LNCAP (cell line): ENCODE measurements at regions not wholly inside any gene's neighbourhood (a gene's known extent, or its start where the extent isn't known, plus 50 kb on each side); places are given as distances from the start of the nearest gene placed in this dataset.

Experiments
- TF ChIP-seq, protein P1 (sequence below): fragments of 450-650 bp; IDR thresholded peaks from 2 replicates; pipeline ENCODE4 v1.5.1; 2017; ENCODE audit warnings: mild to moderate bottlenecking

DNA sequence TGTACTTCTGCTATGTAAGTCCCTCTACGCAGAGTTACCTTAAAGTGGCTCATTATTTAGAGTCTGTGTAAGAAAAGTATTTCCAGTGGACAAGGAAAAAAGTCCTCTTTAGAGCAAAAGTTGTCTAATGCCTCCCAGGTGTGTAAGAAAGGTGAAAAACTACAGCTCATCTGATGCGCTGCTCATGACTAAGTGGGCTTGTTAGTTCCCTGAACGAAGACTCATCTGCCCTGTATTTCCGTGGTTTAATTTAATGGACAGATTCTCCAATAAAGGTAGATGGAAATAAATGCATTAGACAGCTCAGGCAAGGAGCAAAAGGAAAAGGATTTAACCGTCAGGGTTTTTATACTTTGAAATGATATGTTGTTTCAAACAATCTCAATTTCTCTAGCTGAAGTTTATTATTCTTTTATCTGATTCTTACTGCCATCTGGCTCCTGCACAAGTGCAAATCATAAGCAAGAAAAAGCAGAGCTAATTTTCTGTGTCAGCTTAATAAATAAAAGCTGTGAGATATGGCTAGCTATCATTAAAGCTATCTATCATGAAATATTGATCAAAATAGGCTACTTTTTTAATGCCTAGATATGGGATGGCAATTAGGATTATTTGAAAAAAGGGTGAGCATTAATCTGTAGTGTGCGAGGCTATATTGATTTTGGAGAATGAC is 73.7 kb upstream of the PCDH9 start:
- TF ChIP-seq, protein P1, sequence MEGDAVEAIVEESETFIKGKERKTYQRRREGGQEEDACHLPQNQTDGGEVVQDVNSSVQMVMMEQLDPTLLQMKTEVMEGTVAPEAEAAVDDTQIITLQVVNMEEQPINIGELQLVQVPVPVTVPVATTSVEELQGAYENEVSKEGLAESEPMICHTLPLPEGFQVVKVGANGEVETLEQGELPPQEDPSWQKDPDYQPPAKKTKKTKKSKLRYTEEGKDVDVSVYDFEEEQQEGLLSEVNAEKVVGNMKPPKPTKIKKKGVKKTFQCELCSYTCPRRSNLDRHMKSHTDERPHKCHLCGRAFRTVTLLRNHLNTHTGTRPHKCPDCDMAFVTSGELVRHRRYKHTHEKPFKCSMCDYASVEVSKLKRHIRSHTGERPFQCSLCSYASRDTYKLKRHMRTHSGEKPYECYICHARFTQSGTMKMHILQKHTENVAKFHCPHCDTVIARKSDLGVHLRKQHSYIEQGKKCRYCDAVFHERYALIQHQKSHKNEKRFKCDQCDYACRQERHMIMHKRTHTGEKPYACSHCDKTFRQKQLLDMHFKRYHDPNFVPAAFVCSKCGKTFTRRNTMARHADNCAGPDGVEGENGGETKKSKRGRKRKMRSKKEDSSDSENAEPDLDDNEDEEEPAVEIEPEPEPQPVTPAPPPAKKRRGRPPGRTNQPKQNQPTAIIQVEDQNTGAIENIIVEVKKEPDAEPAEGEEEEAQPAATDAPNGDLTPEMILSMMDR = no peak

DNA sequence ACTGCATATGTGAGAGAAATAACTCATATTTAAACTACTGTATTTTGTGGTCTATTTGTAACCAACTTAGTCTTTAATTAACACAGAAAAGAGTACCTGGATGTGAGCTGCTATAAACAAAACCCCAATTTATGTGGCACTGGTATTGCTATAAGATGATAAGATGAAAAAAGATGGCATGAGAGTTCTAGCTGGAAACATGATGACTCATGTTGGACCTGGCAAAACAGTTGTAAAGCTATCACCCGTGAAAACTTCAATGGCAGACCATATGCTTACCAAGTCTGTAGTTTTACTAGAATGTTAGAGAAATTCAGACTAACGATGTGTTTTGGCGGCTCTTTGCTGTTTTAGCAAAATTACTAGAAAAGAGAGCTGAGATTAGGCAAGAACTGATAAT is 69.6 kb upstream of the PCDH9 start:
- TF ChIP-seq, protein P1 = no peak

DNA sequence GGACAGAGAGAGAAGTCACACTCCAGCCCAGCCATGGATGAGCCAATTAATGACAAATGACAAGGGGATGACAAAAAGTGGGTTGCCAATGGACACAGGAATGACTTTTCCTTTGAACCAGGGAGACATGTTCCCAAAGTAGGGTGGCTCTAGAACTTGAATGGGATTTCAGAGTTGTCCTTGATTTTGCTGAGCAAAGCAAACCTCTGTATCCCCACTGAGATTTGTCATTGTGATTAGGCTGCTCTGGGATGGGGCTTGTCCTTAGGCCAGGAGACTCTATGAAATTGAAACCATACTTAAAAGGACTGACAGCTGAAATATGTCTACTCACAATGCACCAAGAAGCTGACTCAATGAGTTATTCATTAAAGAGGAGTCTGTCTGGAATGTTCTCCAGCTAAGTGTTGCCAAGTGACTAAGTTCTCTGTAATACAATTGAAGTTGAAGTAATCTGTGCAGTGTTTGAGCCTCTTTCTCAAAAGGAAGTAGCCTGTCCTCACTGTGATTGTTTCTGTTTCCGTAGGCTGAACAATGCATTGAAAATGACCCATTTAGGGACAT is 69.0 kb upstream of the PCDH9 start:
- TF ChIP-seq, protein P1 = no peak

DNA sequence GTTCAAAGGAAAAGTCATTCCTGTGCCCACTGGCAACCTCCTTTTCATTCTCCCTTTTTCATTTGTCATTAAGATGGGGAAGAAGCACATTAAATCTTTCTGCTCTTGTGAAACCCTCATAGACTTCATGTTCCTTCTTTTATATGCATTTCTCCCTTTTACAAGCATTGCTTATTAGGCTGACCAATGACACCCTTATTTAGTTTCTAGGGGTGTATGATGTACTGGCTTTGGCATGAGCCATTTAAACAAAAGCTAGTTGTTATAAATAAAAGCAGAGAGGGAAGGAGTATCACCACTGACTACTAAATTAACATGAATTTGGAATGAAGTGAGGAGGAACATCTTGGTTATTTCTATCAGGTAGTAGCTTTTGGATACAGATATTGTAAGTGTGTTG is 68.2 kb upstream of the PCDH9 start:
- TF ChIP-seq, protein P1 = no peak

DNA sequence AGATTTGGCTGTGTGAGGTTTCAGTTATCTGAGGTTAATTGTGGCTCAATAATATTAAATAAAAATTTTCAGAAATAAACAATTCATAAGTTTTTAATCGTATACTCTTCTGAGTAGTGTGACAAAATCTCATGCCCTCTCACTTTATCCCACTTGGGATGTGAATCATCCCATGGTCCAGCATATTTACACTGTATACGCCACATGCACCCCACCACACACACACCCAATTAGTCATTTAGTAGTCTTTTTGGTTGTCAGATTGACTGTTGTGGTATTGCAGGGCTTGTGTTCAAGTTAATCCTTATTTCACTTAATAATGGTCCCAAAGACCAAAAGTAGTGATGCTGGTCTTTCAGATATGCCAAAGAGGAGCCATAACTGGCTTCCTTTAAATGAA is 66.4 kb upstream of the PCDH9 start:
- TF ChIP-seq, protein P1 = no peak

DNA sequence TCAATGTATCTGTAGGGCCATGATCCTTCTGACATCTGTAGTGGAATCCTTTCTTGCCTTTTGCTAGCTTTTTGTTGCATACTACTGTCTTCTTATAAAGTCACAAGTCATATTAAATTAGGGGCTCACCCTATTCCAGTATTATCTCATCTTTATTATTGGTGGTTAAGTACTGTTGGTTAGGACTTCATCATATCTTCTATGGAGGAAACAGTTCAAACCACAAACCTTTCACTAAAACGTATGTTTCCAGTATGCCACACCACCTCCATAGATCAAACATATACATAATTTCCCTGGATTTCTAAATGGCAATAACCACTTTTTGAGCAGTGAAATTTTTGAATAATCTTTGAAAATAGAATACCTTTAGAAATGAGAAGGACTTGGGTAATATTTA is 62.8 kb upstream of the PCDH9 start:
- TF ChIP-seq, protein P1 = no peak

DNA sequence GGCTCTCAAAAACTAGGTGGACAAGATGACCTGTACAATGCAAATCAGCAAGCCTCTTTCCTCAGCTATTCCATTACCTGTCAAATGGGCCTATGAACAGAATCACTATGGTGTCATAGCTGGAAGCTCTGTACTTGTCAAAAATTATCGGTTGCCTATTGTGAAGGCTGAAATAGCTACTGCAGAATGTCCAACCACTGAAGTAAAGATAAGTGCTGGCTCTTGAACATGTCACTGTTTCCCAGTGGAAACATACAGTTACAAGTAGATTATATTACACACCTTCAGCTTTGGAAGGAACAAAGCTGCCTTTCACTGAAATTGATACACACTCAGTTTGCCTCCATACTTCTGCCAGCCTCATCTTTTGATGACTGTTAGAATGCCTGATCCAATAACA is 55.5 kb upstream of the PCDH9 start:
- TF ChIP-seq, protein P1 = no peak
